Liver (tissue), 3 donors: ENCODE measurements at regions not wholly inside any gene's neighbourhood (a gene's known extent, or its start where the extent isn't known, plus 50 kb on each side); places are given as distances from the start of the nearest gene placed in this dataset.

Source experiments
- ATF3 ChIP-seq: IDR thresholded peaks from 2 replicates; pipeline ENCODE4 v1.6.1; 2016; ENCODE audit warnings: antibody characterized with exemption
- CTCF ChIP-seq: fragments of 150-350 bp; IDR thresholded peaks from 2 replicates; pipeline ENCODE4 v1.5.1; 2017; ENCODE audit warnings: improper control_type of control experiment, low read depth, low read length; ENCODE audit not compliant: missing input control
- EGR1 ChIP-seq, 2 donors: IDR thresholded peaks; 2 replicates each; pipeline ENCODE4 v1.6.1; 2016 to 2018; ENCODE audit warnings: antibody characterized with exemption in 2 of 2, low read depth in 2 of 2
- JUND ChIP-seq, 2 donors: IDR thresholded peaks; 2 replicates each; pipeline ENCODE4 v1.6.1; 2016; ENCODE audit warnings: antibody characterized with exemption in 2 of 2
- NR2F2 ChIP-seq: IDR thresholded peaks from 2 replicates; pipeline ENCODE4 v1.6.1; 2016; ENCODE audit warnings: antibody characterized with exemption
- RAD21 ChIP-seq, 2 donors: IDR thresholded peaks; 2 replicates each; pipeline ENCODE4 v1.6.1; 2016; ENCODE audit warnings: antibody characterized with exemption in 2 of 2, mild to moderate bottlenecking in 2 of 2
- REST ChIP-seq: IDR thresholded peaks from 2 replicates; pipeline ENCODE4 v1.6.1; 2016; ENCODE audit warnings: antibody characterized with exemption, mild to moderate bottlenecking
- SP1 ChIP-seq: IDR thresholded peaks from 2 replicates; pipeline ENCODE4 v1.6.1; 2018; ENCODE audit warnings: antibody characterized with exemption, mild to moderate bottlenecking
- donor health status: healthy.
- donor health status: healthy.

GRCh38 chr12:106000382-106001104 is 138.2 kb downstream of the NUAK1 start:
- TF ChIP-seq REST: no peak
- no peak for TF ChIP-seq NR2F2
- no peak for TF ChIP-seq CTCF
- no peak for TF ChIP-seq EGR1 (IDR thresholded peaks at IDR 0.05; ENCODE audit: low read depth in 2 of 2)
- no peak for TF ChIP-seq ATF3
- TF ChIP-seq SP1: no peak
- no peak for TF ChIP-seq JUND (IDR thresholded peaks at IDR 0.05)
- no peak for TF ChIP-seq RAD21 (IDR thresholded peaks at IDR 0.05)
